Fibroblast of lung (primary cell): ENCODE measurements at regions not wholly inside any gene's neighbourhood (a gene's known extent, or its start where the extent isn't known, plus 50 kb on each side); places are given as distances from the start of the nearest gene placed in this dataset.

Source experiments
- DNase-seq, 2 donors: peaks; one replicate each; pipeline versions ENCODE4 v3.0.0 to v3.0.0-alpha.2; 2010; ENCODE audit warnings: low read depth in 2 of 2
- H2AFZ ChIP-seq: 2 replicates; pipeline ENCODE4 v1.5.1; 2012; ENCODE audit warnings: low read length, control low read depth, inconsistent platforms
- H3K27ac ChIP-seq: 2 replicates; pipeline ENCODE4 v1.5.1; 2011; ENCODE audit warnings: low read length, control low read depth; ENCODE audit not compliant: insufficient read depth
- H3K27me3 ChIP-seq: 2 replicates; pipeline ENCODE4 v1.5.1; 2011; ENCODE audit warnings: mild to moderate bottlenecking, low read length; ENCODE audit not compliant: control insufficient read depth, insufficient read depth
- H3K36me3 ChIP-seq: 2 replicates; pipeline ENCODE4 v1.5.1; 2011; ENCODE audit warnings: low read length; ENCODE audit not compliant: control insufficient read depth, insufficient read depth
- H3K4me1 ChIP-seq: 2 replicates; pipeline ENCODE4 v1.5.1; 2011; ENCODE audit warnings: low read length; ENCODE audit not compliant: control insufficient read depth, insufficient read depth; ENCODE audit errors: extremely low read depth
- H3K4me2 ChIP-seq: 2 replicates; pipeline ENCODE4 v1.5.1; 2011; ENCODE audit warnings: low read length, control low read depth; ENCODE audit not compliant: insufficient read depth; ENCODE audit errors: extremely low read depth
- H3K4me3 ChIP-seq, 4 experiments: fragments of 200-600 bp in 1 of 4; sonication (generic) in 1 of 4; replicated peaks in 1 of 4; 2 replicates each; pipeline ENCODE4 v1.5.1; 2011 to 2016; ENCODE audit warnings: low read length in 4 of 4, low read depth in 3 of 4, mild to moderate bottlenecking in 3 of 4, control low read depth in 2 of 4, inconsistent platforms in 1 of 4, mixed read lengths in 1 of 4; ENCODE audit not compliant: insufficient read depth in 1 of 4; ENCODE audit errors: control extremely low read depth in 1 of 4
- H3K79me2 ChIP-seq: 2 replicates; pipeline ENCODE4 v1.5.1; 2012; ENCODE audit warnings: mild to moderate bottlenecking, low read length, inconsistent platforms; ENCODE audit not compliant: control insufficient read depth, insufficient read depth
- H3K9ac ChIP-seq: 2 replicates; pipeline ENCODE4 v1.5.1; 2011; ENCODE audit warnings: mild to moderate bottlenecking, low read length, control low read depth; ENCODE audit not compliant: insufficient read depth
- H3K9me3 ChIP-seq: 2 replicates; pipeline ENCODE4 v1.5.1; 2012; ENCODE audit warnings: low read depth, low read length; ENCODE audit not compliant: control insufficient read depth, insufficient read depth
- H4K20me1 ChIP-seq: 2 replicates; pipeline ENCODE4 v1.5.1; 2011; ENCODE audit warnings: low read length; ENCODE audit not compliant: control insufficient read depth, insufficient read depth; ENCODE audit errors: extremely low read depth
- CTCF ChIP-seq, 2 donors: IDR thresholded peaks in 1 of 2; conservative IDR thresholded peaks in 1 of 2; 1 replicate in 1 of 2; 2 replicates in 1 of 2; pipeline ENCODE4 v1.5.1; 2011 to 2012; ENCODE audit warnings: low read length in 2 of 2, control low read depth in 1 of 2, inconsistent platforms in 1 of 2, low read depth in 1 of 2, mild to moderate bottlenecking in 1 of 2
- EZH2 ChIP-seq: IDR thresholded peaks from 2 replicates; pipeline ENCODE4 v1.5.1; 2012; ENCODE audit warnings: low read length, control low read depth, mild to moderate bottlenecking; ENCODE audit errors: missing control alignments

- TF ChIP-seq EZH2 (no peak), CTCF (conservative IDR thresholded peaks at IDR 0.05 in 1 of 2, IDR thresholded peaks at IDR 0.05 in 1 of 2; ENCODE audit: low read depth in 1 of 2, low read length in 2 of 2) (no peak)
- no peaks in the 10 kb centered on the region for H3K27me3 ChIP-seq
- DNase-seq, result no peak
- no peak overlapping the region for H3K4me2 ChIP-seq
- H3K27ac ChIP-seq, result no peak overlapping the region
- H3K9ac ChIP-seq, result no peak overlapping the region
- H2AFZ ChIP-seq, result no peak overlapping the region
- H3K4me1 ChIP-seq, result no peaks in the 10 kb centered on the region
- H3K79me2 ChIP-seq, result no peaks in the 10 kb centered on the region
- no peaks in the 10 kb centered on the region for H3K36me3 ChIP-seq
- H4K20me1 ChIP-seq, result no peaks in the 10 kb centered on the region
- no peak overlapping the region for H3K4me3 ChIP-seq
- H3K9me3 ChIP-seq, result no peaks in the 10 kb centered on the region
These were observed 109.6 kb downstream of the ELAPOR2 start for GRCh38 chr7:86949779-86950260.

- Histone ChIP-seq H3K36me3 (no peaks in the 10 kb centered on the region), H3K9me3 (no peaks in the 10 kb centered on the region), H3K79me2 (no peaks in the 10 kb centered on the region), H4K20me1 (no peaks in the 10 kb centered on the region), H3K27ac (no peak overlapping the region), H3K9ac (no peak overlapping the region), H3K4me1 (no peaks in the 10 kb centered on the region), H3K4me3 (no peak overlapping the region), H3K27me3 (no peaks in the 10 kb centered on the region), H3K4me2 (no peak overlapping the region), H2AFZ (no peak overlapping the region)
- TF ChIP-seq CTCF (conservative IDR thresholded peaks at IDR 0.05 in 1 of 2, IDR thresholded peaks at IDR 0.05 in 1 of 2; ENCODE audit: low read depth in 1 of 2, low read length in 2 of 2) (no peak), EZH2 (no peak)
- DNase-seq, result no peak
These were observed 110.2 kb downstream of the ELAPOR2 start for GRCh38 chr7:86949052-86949778.

GRCh38 chr7:86947929-86948328, 111.5 kb downstream of the ELAPOR2 start:
- Histone ChIP-seq H3K4me2 (no peak overlapping the region), H3K4me3 (no peak overlapping the region), H4K20me1 (no peaks in the 10 kb centered on the region), H3K27ac (no peak overlapping the region), H3K9ac (no peak overlapping the region), H3K4me1 (no peaks in the 10 kb centered on the region), H3K36me3 (no peaks in the 10 kb centered on the region), H3K79me2 (no peaks in the 10 kb centered on the region), H3K9me3 (no peaks in the 10 kb centered on the region), H3K27me3 (no peaks in the 10 kb centered on the region), H2AFZ (no peak overlapping the region)
- TF ChIP-seq CTCF (conservative IDR thresholded peaks at IDR 0.05 in 1 of 2, IDR thresholded peaks at IDR 0.05 in 1 of 2; ENCODE audit: low read depth in 1 of 2, low read length in 2 of 2) (no peak), EZH2 (no peak)
- DNase-seq, result peak in 1 of 2 donors; percentile 22
